Ectodermal cell (in vitro differentiated cells): ENCODE measurements at regions not wholly inside any gene's neighbourhood (a gene's known extent, or its start where the extent isn't known, plus 50 kb on each side); places are given as distances from the start of the nearest gene placed in this dataset.

Experiments
- H3K27ac ChIP-seq: 2 replicates; pipeline ENCODE4 v1.7.0; 2013; ENCODE audit warnings: mild to moderate bottlenecking, low read depth, low read length; ENCODE audit not compliant: insufficient read depth, poor library complexity, severe bottlenecking
- H3K27me3 ChIP-seq: 2 replicates; pipeline ENCODE4 v1.7.0; 2013; ENCODE audit warnings: mild to moderate bottlenecking, low read length; ENCODE audit not compliant: insufficient read depth, control insufficient read depth, poor library complexity, severe bottlenecking
- H3K36me3 ChIP-seq: one replicate; pipeline ENCODE4 v1.7.0; 2013; ENCODE audit warnings: low read length; ENCODE audit not compliant: control insufficient read depth, insufficient read depth
- H3K4me1 ChIP-seq: one replicate; pipeline ENCODE4 v1.7.0; 2013; ENCODE audit warnings: low read length; ENCODE audit not compliant: control insufficient read depth, insufficient read depth
- H3K4me3 ChIP-seq: 2 replicates; pipeline ENCODE4 v1.7.0; 2013; ENCODE audit warnings: low read depth, low read length, control low read depth; ENCODE audit not compliant: insufficient read depth
- H3K9me3 ChIP-seq: 2 replicates; pipeline ENCODE4 v1.7.0; 2013; ENCODE audit warnings: mild to moderate bottlenecking, low read length, moderate library complexity; ENCODE audit not compliant: control insufficient read depth
- WGBS, 2 experiments: methylation state at CpG; one replicate each; pipeline ENCODE4 v1.1.7; 2013; ENCODE audit warnings: missing lambda C conversion rate in 2 of 2; 5-methylcytosine and 5-hydroxymethylcytosine counted together

DNA sequence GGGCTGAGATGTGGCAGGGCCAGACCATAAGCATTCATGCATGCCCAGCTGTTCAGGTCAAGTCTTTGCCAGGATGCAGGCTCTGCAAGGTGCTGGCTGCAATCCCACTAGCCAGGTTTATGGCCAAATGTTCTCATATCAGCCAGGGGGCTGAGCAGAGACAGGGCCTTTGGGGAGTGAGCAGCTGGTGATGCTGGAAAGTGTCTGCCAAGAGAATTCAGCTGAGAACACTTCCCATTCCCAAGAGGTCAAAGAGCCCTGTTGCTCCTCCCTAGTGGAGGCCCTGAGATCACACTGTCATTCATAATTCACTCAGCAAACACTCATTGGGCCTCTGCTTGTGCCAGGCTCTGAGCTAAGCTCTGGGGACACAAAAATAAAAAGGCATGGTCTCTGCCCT lies 150.3 kb downstream of the DMRTA2 start:
- H3K36me3 ChIP-seq, result no peaks in the 10 kb centered on the region
- no peaks in the 10 kb centered on the region for H3K9me3 ChIP-seq
- no peak overlapping the region for H3K27ac ChIP-seq
- no peaks in the 10 kb centered on the region for H3K27me3 ChIP-seq
- no peaks in the 10 kb centered on the region for H3K4me1 ChIP-seq
- no peak overlapping the region for H3K4me3 ChIP-seq

DNA sequence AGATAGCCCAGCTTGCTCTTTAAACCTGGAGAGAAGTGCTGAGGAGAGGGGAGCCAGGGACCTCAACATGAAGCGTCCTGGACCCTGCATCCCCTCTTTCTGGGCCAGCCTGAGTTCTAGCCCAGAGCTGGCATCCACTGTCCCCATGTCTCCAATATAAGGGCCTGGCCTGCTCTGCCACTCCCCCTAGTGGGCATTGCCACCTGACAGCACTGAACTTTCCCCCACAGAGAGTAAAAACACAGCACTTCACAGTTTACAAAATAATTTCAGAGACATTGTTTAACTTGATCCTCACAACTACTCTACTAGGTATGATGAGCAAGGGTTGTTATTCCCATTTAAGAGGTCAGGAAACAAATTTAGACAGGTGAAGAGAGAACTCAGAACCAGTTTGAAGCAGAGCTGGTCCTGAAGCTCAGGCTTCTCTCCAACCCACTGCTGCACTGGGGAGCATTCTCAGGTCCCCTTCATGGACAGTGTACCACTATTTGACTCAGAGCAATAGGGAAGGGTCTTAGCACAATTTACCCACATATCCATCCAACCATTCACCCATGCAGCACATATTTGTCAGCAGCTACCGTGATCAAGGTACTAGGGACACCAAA lies 151.2 kb downstream of the DMRTA2 start:
- WGBS, 2 experiments, result 61 to 69% methylated on average over 2 of the region's 2 CpGs
- H3K27me3 ChIP-seq, result no peaks in the 10 kb centered on the region
- H3K9me3 ChIP-seq, result no peaks in the 10 kb centered on the region
- no peaks in the 10 kb centered on the region for H3K4me1 ChIP-seq
- no peak overlapping the region for H3K27ac ChIP-seq
- H3K4me3 ChIP-seq, result no peak overlapping the region
- H3K36me3 ChIP-seq, result no peaks in the 10 kb centered on the region

DNA sequence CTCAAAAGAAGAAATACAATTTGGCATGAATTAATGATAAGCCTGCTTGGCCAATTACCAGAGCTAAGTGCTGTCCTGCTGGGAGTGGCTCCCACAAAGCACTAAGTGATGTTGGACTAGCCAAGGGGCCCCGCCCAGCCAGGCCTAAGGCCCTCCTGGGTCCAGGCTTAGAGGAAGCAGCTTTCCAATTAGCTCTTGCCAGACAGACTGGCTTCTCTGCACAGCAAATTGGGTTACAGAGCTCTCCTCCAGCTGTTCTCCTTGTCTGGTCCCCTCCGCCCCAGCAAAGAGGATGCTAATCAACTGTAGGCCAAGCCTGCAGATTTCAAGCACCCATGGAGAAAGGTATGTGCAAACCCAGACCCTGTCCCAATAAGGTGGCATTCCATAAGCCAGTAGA lies 151.9 kb downstream of the DMRTA2 start:
- Histone ChIP-seq H3K9me3 (no peaks in the 10 kb centered on the region), H3K4me3 (no peak overlapping the region), H3K4me1 (no peaks in the 10 kb centered on the region), H3K36me3 (no peaks in the 10 kb centered on the region), H3K27me3 (no peaks in the 10 kb centered on the region), H3K27ac (no peak overlapping the region)
- WGBS, 2 experiments, result 65 to 75% methylated on average over 2 of the region's 2 CpGs

DNA sequence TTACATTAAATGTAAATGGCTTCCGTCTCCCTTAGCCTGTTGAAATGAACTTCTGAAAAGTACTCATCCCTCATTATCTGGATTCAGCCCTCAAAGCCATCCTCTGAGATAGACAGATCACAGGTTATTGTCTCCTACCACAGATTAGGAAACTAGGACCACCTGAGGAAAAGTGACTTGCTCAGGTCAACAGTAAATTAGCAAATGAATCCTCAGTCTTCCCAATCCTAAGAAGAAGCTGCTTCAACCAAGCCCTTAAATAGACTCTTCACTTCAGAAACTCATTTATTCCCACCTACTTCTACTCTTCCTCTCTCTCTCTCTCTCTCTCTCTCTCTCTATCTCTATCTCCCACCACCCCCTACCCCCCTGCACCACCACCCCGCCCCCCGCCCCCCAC lies 152.3 kb downstream of the DMRTA2 start:
- Histone ChIP-seq H3K4me3 (no peak overlapping the region), H3K27me3 (no peaks in the 10 kb centered on the region), H3K27ac (no peak overlapping the region), H3K4me1 (no peaks in the 10 kb centered on the region), H3K9me3 (no peaks in the 10 kb centered on the region), H3K36me3 (no peaks in the 10 kb centered on the region)
- WGBS, 2 experiments, result 72 to 78% methylated on average over 1 of the region's 3 CpGs

GRCh38 chr1:50268049-50268448 lies 155.2 kb downstream of the DMRTA2 start:
- no peaks in the 10 kb centered on the region for H3K9me3 ChIP-seq
- no peak overlapping the region for H3K4me3 ChIP-seq
- 59 to 61% methylated on average over 7 of the region's 7 CpGs for WGBS, 2 experiments
- no peak overlapping the region for H3K27ac ChIP-seq
- H3K4me1 ChIP-seq, result no peaks in the 10 kb centered on the region
- H3K27me3 ChIP-seq, result no peaks in the 10 kb centered on the region
- no peaks in the 10 kb centered on the region for H3K36me3 ChIP-seq

- WGBS, 2 experiments, result 73 to 76% methylated on average over 2 of the region's 3 CpGs
Observed at GRCh38 chr1:50266509-50266908, 156.7 kb downstream of the DMRTA2 start.

DNA sequence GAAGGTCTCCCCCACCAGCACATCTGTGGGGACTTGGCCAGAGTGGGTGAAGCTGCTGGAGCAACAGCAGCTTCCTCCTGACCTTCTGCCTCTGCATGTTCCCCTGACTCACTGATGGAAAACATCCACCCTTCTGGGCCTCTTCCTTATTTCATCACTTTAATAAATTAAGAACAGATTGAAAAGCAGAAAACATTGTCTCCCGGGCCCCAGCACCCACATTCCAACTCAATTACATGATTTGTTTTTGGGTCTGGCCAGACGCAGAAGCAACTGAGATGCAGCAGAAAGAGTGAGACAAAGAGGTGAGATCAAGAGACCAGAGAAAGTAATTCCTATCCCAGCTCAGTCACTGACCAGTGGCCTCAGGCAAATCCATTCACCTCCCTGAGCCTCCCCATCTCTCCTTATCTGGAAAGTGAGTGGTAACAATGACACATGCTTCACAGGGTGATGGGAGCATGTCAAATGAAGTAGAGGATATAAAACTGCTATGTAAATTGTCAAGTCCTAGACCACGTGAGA lies 157.1 kb downstream of the ELAVL4 start:
- Histone ChIP-seq H3K27ac (no peak overlapping the region), H3K9me3 (no peaks in the 10 kb centered on the region), H3K36me3 (no peaks in the 10 kb centered on the region), H3K4me3 (no peak overlapping the region), H3K27me3 (no peaks in the 10 kb centered on the region), H3K4me1 (no peaks in the 10 kb centered on the region)
- WGBS, 2 experiments, result 51 to 62% methylated on average over 3 of the region's 3 CpGs

More at GRCh38 chr1:50266509-50266908, 156.7 kb downstream of the DMRTA2 start:
- no peaks in the 10 kb centered on the region for H3K36me3 ChIP-seq
- no peak overlapping the region for H3K27ac ChIP-seq
- no peaks in the 10 kb centered on the region for H3K4me1 ChIP-seq
- no peaks in the 10 kb centered on the region for H3K9me3 ChIP-seq
- no peak overlapping the region for H3K4me3 ChIP-seq
- no peaks in the 10 kb centered on the region for H3K27me3 ChIP-seq

DNA sequence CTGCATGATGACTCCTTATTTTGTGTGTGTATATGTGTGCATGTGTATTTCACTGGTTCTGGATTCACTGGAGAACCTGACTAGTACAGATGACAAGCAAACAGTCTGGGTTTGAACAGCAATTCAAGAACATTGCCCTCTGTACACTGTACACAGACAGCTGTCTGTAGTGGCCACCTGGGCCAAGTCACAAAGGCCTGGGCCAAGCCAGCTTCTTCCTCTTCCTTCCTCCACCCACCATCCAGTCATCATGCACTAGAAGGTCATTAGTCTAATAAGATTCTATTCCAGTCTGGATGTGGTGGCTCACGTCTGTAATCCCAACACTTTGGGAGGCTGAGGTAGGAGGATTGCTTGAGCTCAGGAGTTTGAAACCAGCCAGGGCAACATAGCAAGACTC lies 155.9 kb downstream of the ELAVL4 start:
- H3K27me3 ChIP-seq, result no peaks in the 10 kb centered on the region
- H3K4me1 ChIP-seq, result no peaks in the 10 kb centered on the region
- no peak overlapping the region for H3K27ac ChIP-seq
- H3K36me3 ChIP-seq, result no peaks in the 10 kb centered on the region
- WGBS, 2 experiments, result 67 to 80% methylated on average over 1 of the region's 1 CpG
- H3K9me3 ChIP-seq, result no peaks in the 10 kb centered on the region
- no peak overlapping the region for H3K4me3 ChIP-seq

DNA sequence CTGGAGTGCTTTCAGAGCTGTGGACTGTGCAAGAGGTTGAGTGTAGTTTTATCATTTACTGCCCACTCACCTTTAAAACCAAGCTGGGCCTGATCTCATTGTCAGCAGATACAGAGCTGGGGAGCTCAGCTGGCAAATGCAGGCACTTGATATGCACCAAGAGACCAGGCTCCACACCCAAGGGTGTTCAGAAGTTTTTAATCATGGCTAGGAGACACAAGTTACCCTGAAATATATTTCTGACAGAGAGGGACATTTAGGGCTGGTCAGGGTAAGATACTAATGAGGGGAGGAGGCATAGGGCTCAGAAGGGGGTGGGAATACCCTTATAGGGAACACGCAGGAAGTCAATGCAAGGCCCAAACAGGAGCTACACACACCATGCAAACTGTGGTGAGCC lies 153.7 kb downstream of the ELAVL4 start:
- Histone ChIP-seq H3K27me3 (no peaks in the 10 kb centered on the region), H3K4me1 (no peaks in the 10 kb centered on the region), H3K27ac (no peak overlapping the region), H3K36me3 (no peaks in the 10 kb centered on the region), H3K4me3 (no peak overlapping the region), H3K9me3 (no peaks in the 10 kb centered on the region)
- 47 to 75% methylated on average over 1 of the region's 1 CpG for WGBS, 2 experiments

DNA sequence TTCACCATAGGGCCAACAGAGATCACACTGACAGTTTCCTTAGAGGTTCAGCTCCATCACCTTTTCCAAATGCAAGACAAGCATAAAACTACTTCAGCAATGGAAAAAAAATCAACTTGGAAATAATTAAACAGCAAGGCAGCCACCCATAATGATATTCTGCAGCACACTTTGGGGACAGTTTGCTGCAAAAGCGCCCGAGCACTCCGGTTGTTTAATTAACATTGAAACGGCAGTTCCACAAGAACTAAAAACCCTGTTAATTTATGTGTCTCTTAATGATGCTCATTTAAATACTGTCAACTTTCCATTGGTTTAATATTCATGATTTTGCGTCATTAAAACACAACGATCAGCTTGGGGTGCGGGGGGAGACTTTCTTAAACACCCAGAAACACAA lies 153.2 kb downstream of the ELAVL4 start:
- H3K27me3 ChIP-seq, result no peaks in the 10 kb centered on the region
- H3K4me1 ChIP-seq, result no peaks in the 10 kb centered on the region
- no peaks in the 10 kb centered on the region for H3K9me3 ChIP-seq
- no peak overlapping the region for H3K4me3 ChIP-seq
- no peak overlapping the region for H3K27ac ChIP-seq
- WGBS, 2 experiments, result 82 to 94% methylated on average over 6 to 7 of the region's 7 CpGs
- no peaks in the 10 kb centered on the region for H3K36me3 ChIP-seq
